Occipital lobe (tissue), 1 donor: ENCODE measurements at regions not wholly inside any gene's neighbourhood (a gene's known extent, or its start where the extent isn't known, plus 50 kb on each side); places are given as distances from the start of the nearest gene placed in this dataset.
A peak's percentile ranks its signal among the peaks of the same experiment; 100 is the strongest.

Source experiments
- DNase-seq: peaks from one replicate; lab custom pipeline; 2025; lab: John Stamatoyannopoulos, UW

DNA sequence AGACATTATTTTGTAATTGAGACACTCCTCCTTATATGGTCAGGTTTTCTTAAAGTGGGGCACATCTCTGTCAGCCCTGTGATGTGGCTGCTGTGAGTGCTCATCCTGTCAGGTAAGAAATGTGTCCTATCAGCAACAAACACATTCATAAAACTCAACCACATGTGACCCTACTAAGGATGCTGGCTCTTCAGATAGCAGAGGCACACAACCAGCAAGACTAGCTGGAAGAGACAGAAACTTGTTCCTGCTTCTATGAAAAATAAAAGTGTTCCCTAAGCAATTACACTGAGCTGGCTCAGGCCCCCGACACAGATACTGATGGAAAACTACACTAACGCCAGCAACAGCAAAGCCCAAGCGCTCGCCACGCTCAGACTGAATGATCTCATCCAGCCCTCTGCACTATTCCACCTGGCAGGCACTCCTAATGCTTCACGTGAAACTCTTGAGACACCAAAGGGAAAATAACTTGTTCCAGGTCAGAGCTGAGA, 49.8 kb upstream of the CYP2D6 start:
- peak; percentile 35 for DNase-seq
